ENCODE measurements at regions not wholly inside any gene's neighbourhood (a gene's known extent, or its start where the extent isn't known, plus 50 kb on each side); places are given as distances from the start of the nearest gene placed in this dataset.
"Not testable (repeated sequence)": the region's sequence is repeated elsewhere in the genome, so short reads cannot be mapped to it uniquely, and the experiment has no call there.

GRCh38 chr9:42310972-42311371, 127.5 kb downstream of the SPATA31A6 start:
- H3K36me3 Mint-ChIP-seq, H3K4me3 Mint-ChIP-seq, H3K4me1 Mint-ChIP-seq, H3K27ac Mint-ChIP-seq, H3K9me3 Mint-ChIP-seq, H3K27me3 Mint-ChIP-seq: not testable (repeated sequence)

DNA sequence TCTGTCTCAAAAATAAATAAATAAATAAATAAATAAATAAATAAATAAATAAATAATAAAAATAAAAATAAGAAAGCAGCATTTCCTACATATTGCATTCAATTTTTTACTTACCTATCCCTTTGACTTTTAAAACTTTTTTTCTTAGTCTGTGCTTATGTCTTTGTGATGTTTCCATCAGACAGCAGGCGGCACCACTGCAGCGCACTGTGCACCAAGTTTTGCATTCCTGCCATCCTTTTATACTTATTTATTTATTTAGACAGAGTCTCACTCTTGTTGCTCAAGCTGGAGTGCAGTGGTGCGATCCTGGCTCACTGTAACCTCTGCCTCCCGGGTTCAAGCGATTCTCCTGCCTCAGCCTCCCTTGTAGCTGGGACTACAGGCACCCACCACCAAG, 132.6 kb downstream of the SPATA31A6 start:
- H3K27ac Mint-ChIP-seq, H3K36me3 Mint-ChIP-seq, H3K4me1 Mint-ChIP-seq, H3K9me3 Mint-ChIP-seq, H3K27me3 Mint-ChIP-seq, H3K4me3 Mint-ChIP-seq: not testable (repeated sequence)

DNA sequence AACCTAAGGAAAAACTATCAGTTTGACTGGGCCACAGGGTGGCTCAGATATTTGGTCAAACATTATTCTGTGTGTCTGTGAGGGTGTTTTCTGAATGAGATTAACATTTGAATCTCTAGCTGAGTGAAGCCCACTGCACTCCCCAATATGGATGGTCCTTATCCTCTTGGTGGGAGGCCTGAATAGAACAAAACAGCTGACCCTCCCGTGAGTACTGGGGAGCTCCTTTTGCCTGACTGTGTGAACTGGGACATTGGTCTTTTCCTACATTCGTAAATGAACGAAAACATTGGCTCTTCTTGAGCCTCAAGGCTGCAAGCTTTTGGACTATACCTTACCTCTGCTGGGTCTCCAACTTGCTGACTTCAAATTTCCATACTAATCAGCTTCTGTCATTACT, 134.2 kb downstream of the SPATA31A6 start:
- H3K4me3 Mint-ChIP-seq, H3K4me1 Mint-ChIP-seq, H3K27ac Mint-ChIP-seq, H3K27me3 Mint-ChIP-seq, H3K36me3 Mint-ChIP-seq, H3K9me3 Mint-ChIP-seq: not testable (repeated sequence)

GRCh38 chr9:42323084-42323809, 139.8 kb downstream of the SPATA31A6 start:
- not testable (repeated sequence) for H3K9me3 Mint-ChIP-seq, H3K27me3 Mint-ChIP-seq, H3K4me1 Mint-ChIP-seq, H3K4me3 Mint-ChIP-seq, H3K27ac Mint-ChIP-seq, H3K36me3 Mint-ChIP-seq

DNA sequence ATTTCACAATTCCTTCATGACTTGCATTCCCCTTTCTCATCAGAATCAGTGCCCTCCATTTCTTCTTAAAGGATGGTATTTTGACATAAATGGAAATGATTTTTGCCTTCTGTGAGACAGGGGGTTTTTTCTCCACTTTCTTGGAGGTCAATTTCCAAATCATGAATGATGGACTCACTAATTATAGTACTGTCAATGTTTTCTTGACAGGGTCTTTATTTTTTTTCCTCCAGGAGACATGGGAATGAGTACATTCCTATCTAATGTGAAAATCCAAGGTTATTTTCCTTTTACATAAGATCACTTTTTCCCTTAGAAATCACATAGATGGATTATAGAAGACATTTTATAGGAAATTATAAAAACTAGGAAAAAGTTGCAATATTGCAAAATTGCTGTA, 141.7 kb downstream of the SPATA31A6 start:
- H3K4me1 Mint-ChIP-seq, H3K36me3 Mint-ChIP-seq, H3K27ac Mint-ChIP-seq, H3K4me3 Mint-ChIP-seq, H3K9me3 Mint-ChIP-seq, H3K27me3 Mint-ChIP-seq: not testable (repeated sequence)

DNA sequence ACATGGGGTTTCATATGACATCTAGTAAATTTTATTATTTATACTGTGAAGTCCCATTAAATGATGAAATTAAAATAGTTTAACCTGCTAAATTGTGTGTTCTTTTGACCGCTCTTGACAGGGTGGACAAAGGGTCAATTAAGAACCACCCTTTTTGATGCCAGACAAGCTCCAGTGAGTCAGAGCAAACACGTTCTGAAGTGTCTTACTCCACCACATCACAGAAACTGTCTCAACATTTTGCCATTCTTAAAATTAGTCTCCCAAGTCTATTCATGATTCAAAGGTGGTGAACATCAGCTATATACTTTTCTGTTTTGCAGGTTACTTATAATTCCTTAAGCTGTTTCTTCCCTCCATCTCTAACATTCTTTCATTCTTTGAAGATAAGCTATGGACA, 142.1 kb downstream of the SPATA31A6 start:
- not testable (repeated sequence) for H3K36me3 Mint-ChIP-seq, H3K27ac Mint-ChIP-seq, H3K27me3 Mint-ChIP-seq, H3K4me3 Mint-ChIP-seq, H3K9me3 Mint-ChIP-seq, H3K4me1 Mint-ChIP-seq

GRCh38 chr9:42326482-42326881, 143.0 kb downstream of the SPATA31A6 start:
- H3K27ac Mint-ChIP-seq: not testable (repeated sequence)

DNA sequence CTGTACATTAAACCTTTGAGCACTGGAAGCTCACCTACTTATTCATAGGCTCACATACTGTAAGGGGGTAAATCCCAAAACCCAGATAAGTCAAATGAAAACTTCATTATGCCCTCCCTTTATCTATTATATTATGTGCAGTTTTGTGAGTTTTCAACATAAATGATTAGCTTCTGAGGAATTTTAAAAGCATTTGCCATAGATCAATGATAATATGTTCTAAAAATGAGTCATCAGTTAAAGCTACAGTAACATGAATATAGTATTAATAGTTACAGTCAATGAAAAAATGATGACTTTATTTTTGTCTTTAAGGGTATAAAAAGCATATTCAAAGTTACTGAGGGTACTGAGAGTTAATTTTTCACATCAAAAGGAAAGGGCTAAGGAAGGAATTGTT, 151.9 kb downstream of the SPATA31A6 start:
- not testable (repeated sequence) for H3K27me3 Mint-ChIP-seq, H3K27ac Mint-ChIP-seq, H3K4me3 Mint-ChIP-seq, H3K9me3 Mint-ChIP-seq, H3K4me1 Mint-ChIP-seq, H3K36me3 Mint-ChIP-seq

More at GRCh38 chr9:42326482-42326881, 143.0 kb downstream of the SPATA31A6 start:
- H3K27me3 Mint-ChIP-seq, H3K4me1 Mint-ChIP-seq, H3K4me3 Mint-ChIP-seq, H3K36me3 Mint-ChIP-seq, H3K9me3 Mint-ChIP-seq: not testable (repeated sequence)

GRCh38 chr9:42335984-42336657, 152.7 kb downstream of the SPATA31A6 start:
- H3K4me1 Mint-ChIP-seq, H3K9me3 Mint-ChIP-seq, H3K36me3 Mint-ChIP-seq, H3K4me3 Mint-ChIP-seq, H3K27me3 Mint-ChIP-seq, H3K27ac Mint-ChIP-seq: not testable (repeated sequence)

GRCh38 chr9:42338275-42338674, 154.8 kb downstream of the SPATA31A6 start:
- H3K36me3 Mint-ChIP-seq, H3K27me3 Mint-ChIP-seq, H3K4me1 Mint-ChIP-seq, H3K27ac Mint-ChIP-seq, H3K4me3 Mint-ChIP-seq, H3K9me3 Mint-ChIP-seq: not testable (repeated sequence)

DNA sequence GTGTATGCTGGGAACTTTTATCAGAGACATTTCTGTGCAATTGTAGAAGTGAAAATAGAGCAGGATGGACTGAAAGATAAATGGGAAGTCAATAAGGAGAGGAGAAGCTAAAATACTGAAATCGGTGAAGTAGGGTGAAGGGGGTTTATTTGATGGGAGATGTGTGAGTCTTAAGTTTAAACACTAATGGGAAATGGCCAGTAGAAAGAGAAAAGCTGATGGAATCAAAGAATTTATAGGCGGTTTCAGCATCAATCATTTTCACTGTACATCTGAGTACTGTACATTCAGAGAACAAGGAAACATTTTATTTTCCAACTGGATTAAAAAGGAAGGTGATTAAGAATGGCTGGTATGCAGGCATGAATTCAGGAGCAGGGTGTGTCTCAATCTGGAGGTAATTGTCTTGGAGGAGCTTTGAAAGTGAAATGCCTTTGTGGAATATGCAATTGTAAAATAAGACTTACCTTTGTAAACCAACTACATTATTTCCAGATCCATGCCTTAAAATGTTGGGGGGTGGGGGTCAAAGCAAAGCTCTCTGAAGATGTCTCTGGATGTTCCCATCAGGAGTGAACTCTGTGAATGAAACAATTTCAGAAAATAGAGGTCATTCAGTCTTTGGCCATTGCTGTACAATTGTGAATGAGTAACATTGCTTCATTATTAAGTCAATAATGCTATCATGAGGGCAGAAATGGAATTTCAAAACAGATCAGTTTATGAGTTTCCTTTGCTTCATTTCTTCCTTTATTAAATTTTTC, 156.4 kb downstream of the SPATA31A6 start:
- not testable (repeated sequence) for H3K27me3 Mint-ChIP-seq, H3K9me3 Mint-ChIP-seq, H3K4me1 Mint-ChIP-seq, H3K27ac Mint-ChIP-seq, H3K36me3 Mint-ChIP-seq, H3K4me3 Mint-ChIP-seq

- not testable (repeated sequence) for H3K9me3 Mint-ChIP-seq, H3K4me3 Mint-ChIP-seq, H3K27ac Mint-ChIP-seq, H3K27me3 Mint-ChIP-seq, H3K36me3 Mint-ChIP-seq, H3K4me1 Mint-ChIP-seq
These were observed 156.9 kb downstream of the SPATA31A6 start for GRCh38 chr9:42340435-42340723.

- H3K9me3 Mint-ChIP-seq, H3K4me1 Mint-ChIP-seq, H3K4me3 Mint-ChIP-seq, H3K36me3 Mint-ChIP-seq, H3K27me3 Mint-ChIP-seq, H3K27ac Mint-ChIP-seq: not testable (repeated sequence)
These were observed 158.4 kb downstream of the SPATA31A6 start for GRCh38 chr9:42341860-42342259.

DNA sequence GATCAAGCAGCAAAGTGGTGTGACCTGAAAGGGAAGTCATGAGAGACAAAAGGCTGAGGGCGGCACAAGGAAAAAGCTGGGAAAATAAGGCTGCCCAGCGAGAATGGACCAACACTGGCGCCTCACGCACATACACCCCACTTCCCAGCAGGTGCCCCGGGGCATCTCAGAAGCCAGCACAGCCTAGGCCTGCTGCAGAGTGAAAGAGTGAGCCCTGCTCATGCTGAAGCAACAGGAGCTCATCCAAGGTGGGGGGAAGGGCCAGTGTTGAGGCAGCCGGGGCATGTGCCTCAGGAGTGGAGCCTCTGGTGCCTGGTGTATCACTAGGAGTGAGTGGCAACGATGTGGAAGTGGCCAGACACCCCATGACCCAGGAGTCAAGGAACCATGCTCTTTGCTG, 158.8 kb downstream of the SPATA31A6 start:
- H3K4me3 Mint-ChIP-seq, H3K27ac Mint-ChIP-seq, H3K27me3 Mint-ChIP-seq, H3K9me3 Mint-ChIP-seq, H3K36me3 Mint-ChIP-seq, H3K4me1 Mint-ChIP-seq: not testable (repeated sequence)

DNA sequence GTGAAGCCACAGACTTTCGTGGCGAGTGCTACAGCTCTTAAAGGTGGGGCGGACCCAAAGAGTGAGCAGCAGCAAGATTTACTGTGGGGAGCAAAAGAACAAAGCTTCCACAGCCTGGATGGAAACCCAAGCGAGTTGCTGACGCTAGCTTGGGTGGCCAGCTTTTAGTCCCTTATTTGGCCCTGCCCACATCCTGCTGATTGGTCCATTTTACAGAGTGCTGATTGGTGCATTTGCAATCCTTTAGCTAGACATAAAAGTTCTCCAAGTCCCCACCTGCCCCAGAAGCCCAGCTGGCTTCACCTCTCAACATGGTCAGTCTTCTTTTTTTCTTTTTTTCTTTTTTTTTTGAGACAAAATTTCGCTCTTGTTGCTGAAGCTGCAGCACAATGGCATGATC, 161.0 kb downstream of the SPATA31A6 start:
- H3K4me3 Mint-ChIP-seq, H3K27ac Mint-ChIP-seq, H3K27me3 Mint-ChIP-seq, H3K9me3 Mint-ChIP-seq, H3K36me3 Mint-ChIP-seq, H3K4me1 Mint-ChIP-seq: not testable (repeated sequence)

GRCh38 chr9:42346916-42347315, 163.5 kb downstream of the SPATA31A6 start:
- not testable (repeated sequence) for H3K27me3 Mint-ChIP-seq, H3K9me3 Mint-ChIP-seq, H3K27ac Mint-ChIP-seq, H3K4me3 Mint-ChIP-seq, H3K4me1 Mint-ChIP-seq, H3K36me3 Mint-ChIP-seq

DNA sequence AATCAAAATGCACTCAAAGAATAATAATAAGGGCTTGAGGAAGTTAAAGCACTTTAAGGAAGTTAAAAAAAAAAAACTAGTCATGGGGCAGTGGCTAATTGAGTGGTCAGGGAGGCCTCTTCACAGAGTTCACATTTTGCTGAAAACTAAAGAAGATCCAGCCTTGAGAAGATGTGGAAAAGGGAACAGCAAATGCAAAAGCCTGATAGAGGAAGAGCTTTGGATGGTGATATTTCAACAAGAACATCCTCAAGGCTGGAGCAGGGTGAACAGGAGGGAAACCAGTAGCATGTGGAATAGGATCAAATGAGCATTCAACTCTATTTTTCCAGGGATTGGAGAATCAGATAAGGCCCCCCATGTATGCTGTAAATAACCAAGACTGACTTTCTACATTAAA, 165.7 kb downstream of the SPATA31A6 start:
- not testable (repeated sequence) for H3K9me3 Mint-ChIP-seq, H3K27ac Mint-ChIP-seq, H3K27me3 Mint-ChIP-seq, H3K36me3 Mint-ChIP-seq, H3K4me3 Mint-ChIP-seq, H3K4me1 Mint-ChIP-seq

Data from activated naive CD4-positive, alpha-beta T cell treated with anti-CD3 and anti-CD28 coated beads, Interleukin-2, amount 50 U/mL, for 24 hours (primary cell).